ENCODE measurements at regions not wholly inside any gene's neighbourhood (a gene's known extent, or its start where the extent isn't known, plus 50 kb on each side); places are given as distances from the start of the nearest gene placed in this dataset.

DNA sequence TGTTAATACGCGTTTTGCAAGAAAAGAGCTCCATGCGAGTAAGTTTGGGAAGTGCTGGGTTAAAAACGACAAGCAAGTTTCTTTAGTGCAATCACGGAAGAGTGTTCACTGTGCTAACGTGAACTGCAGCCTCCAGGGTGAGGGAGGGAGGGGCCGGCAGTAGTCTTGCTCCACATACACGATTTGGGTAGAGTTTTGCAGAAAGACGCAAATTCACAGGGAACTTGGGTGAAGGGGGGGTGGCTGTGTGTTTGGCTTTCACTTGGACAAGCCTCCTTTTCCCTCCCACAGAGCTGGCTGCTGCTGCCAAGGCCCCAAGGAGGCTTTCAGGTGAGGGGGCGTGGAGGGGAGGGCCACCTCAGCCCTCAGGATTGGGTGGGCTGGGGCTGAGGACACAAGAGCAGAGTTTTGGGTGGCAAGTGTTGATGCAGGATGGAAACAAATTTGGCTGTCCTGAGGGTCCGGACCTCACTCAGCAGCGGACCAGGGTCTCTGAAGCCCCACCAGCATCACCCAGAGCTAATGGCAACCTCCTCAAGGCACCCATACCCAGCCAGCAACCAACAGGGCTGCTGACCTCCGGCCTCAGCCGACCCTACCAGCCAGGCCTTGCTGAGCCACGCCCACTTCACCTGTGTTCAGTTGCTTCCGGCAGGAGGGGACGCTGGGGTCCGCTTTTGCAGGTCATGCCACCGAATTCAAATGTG, 204.5 kb downstream of the ERMARD start:
- no peaks in the 10 kb centered on the region for H3K9me3 ChIP-seq (ENCODE audit: control insufficient read depth, insufficient read depth, low read depth, low read length)
- H3K27me3 ChIP-seq (ENCODE audit: control insufficient read depth, insufficient read depth, low read length): no peaks in the 10 kb centered on the region
- no peak overlapping the region for H3K27ac ChIP-seq (ENCODE audit: low read depth, low read length)
- peaks cover 8% of the 10 kb centered on the region; the same call in 1 of the 2 replicates for H3K4me1 ChIP-seq (ENCODE audit: control insufficient read depth, insufficient read depth, low read length)
- no peak overlapping the region for H3K4me3 ChIP-seq (ENCODE audit: low read depth, low read length)
- no peaks in the 10 kb centered on the region for H3K36me3 ChIP-seq (ENCODE audit: control insufficient read depth, insufficient read depth, low read length)
- no peak overlapping the region for H3K9ac ChIP-seq (ENCODE audit: low read length)

DNA sequence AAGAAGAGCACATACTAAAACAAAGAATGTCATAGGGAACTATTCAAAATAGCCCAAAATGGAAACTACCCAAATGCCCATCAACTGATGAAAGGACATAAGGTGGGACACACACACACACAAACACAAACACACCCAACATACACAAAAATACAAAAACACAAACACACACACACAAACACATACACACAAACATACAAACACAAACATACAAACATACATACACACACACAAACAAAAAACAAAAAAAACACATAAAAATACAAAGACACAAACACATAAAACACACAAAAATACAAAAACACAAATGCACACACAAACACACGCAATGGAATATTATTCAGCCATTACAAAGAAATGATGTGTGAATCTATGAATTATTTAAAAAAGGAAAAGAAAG, 203.6 kb downstream of the ERMARD start:
- Histone ChIP-seq H3K27ac (ENCODE audit: low read depth, low read length) (no peak overlapping the region), H3K27me3 (ENCODE audit: control insufficient read depth, insufficient read depth, low read length) (no peaks in the 10 kb centered on the region), H3K36me3 (ENCODE audit: control insufficient read depth, insufficient read depth, low read length) (no peaks in the 10 kb centered on the region), H3K9ac (ENCODE audit: low read length) (no peak overlapping the region), H3K4me3 (ENCODE audit: low read depth, low read length) (no peak overlapping the region), H3K4me1 (ENCODE audit: control insufficient read depth, insufficient read depth, low read length) (peaks cover 8% of the 10 kb centered on the region; the same call in 1 of the 2 replicates), H3K9me3 (ENCODE audit: control insufficient read depth, insufficient read depth, low read depth, low read length) (no peaks in the 10 kb centered on the region)

DNA sequence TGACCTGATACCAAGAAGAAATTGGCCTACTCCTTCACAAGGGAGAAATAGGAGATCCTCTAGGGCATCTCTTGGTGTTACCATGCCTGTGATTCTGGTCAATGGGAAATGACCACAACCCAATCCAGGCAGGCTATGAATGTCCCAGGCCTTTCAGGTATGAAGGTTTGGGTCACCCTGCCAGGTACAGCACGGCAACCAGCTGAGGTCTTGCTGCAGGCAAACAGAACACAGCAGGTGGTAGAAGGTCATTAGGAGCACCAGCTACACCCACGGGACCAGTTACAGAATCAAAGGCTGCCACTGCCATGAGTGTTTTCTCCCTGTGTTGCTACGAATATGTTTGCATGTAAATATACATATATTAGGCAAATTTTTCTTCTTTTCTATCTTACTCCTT, 202.3 kb downstream of the ERMARD start:
- Histone ChIP-seq H3K27me3 (ENCODE audit: control insufficient read depth, insufficient read depth, low read length) (no peaks in the 10 kb centered on the region), H3K4me1 (ENCODE audit: control insufficient read depth, insufficient read depth, low read length) (peaks cover 8% of the 10 kb centered on the region; the same call in 1 of the 2 replicates), H3K27ac (ENCODE audit: low read depth, low read length) (no peak overlapping the region), H3K9ac (ENCODE audit: low read length) (no peak overlapping the region), H3K36me3 (ENCODE audit: control insufficient read depth, insufficient read depth, low read length) (no peaks in the 10 kb centered on the region), H3K4me3 (ENCODE audit: low read depth, low read length) (no peak overlapping the region), H3K9me3 (ENCODE audit: control insufficient read depth, insufficient read depth, low read depth, low read length) (no peaks in the 10 kb centered on the region)

- Histone ChIP-seq H3K27me3 (ENCODE audit: control insufficient read depth, insufficient read depth, low read length) (no peaks in the 10 kb centered on the region), H3K9ac (ENCODE audit: low read length) (no peak overlapping the region), H3K4me3 (ENCODE audit: low read depth, low read length) (no peak overlapping the region), H3K9me3 (ENCODE audit: control insufficient read depth, insufficient read depth, low read depth, low read length) (no peaks in the 10 kb centered on the region), H3K36me3 (ENCODE audit: control insufficient read depth, insufficient read depth, low read length) (no peaks in the 10 kb centered on the region), H3K4me1 (ENCODE audit: control insufficient read depth, insufficient read depth, low read length) (peaks cover 4% of the 10 kb centered on the region; the same call in 1 of the 2 replicates), H3K27ac (ENCODE audit: low read depth, low read length) (no peak overlapping the region)
Measured at GRCh38 chr6:169950558-169950957, 199.1 kb downstream of the ERMARD start.

DNA sequence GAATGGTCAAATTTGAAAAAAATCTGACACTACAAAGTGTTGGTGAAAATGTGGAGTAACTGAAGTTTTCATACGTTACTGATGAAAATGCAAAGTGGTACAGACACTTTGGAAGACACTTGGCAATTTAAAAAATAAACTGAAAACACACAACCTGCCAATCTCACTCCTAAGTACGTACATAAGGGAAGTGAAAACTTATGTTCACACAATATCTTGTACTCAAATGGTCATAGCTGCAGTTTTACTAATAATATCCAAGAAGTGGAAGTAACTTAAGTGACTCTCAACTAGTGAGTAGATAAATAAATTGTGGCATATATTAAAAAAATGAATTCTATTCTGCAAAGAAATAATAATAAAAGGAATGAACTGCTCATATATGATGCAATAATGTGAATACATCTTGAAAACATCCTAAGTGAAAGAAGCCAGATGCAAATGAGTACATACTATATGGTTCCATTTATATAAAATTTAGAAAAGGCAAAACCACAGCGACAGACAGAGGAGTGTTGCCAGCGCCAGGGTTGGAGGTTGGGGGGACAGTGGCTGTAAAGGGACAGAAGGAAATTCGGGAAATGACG, 198.2 kb downstream of the ERMARD start:
- no peaks in the 10 kb centered on the region for H3K9me3 ChIP-seq (ENCODE audit: control insufficient read depth, insufficient read depth, low read depth, low read length)
- H3K27ac ChIP-seq (ENCODE audit: low read depth, low read length): no peak overlapping the region
- H3K27me3 ChIP-seq (ENCODE audit: control insufficient read depth, insufficient read depth, low read length): no peaks in the 10 kb centered on the region
- no peak overlapping the region for H3K4me3 ChIP-seq (ENCODE audit: low read depth, low read length)
- no peaks in the 10 kb centered on the region for H3K36me3 ChIP-seq (ENCODE audit: control insufficient read depth, insufficient read depth, low read length)
- no peaks in the 10 kb centered on the region for H3K4me1 ChIP-seq (ENCODE audit: control insufficient read depth, insufficient read depth, low read length)
- H3K9ac ChIP-seq (ENCODE audit: low read length): no peak overlapping the region

- no peaks in the 10 kb centered on the region for H3K36me3 ChIP-seq (ENCODE audit: control insufficient read depth, insufficient read depth, low read length)
- no peak overlapping the region for H3K27ac ChIP-seq (ENCODE audit: low read depth, low read length)
- H3K27me3 ChIP-seq (ENCODE audit: control insufficient read depth, insufficient read depth, low read length): peaks cover 13% of the 10 kb centered on the region; the same call in 1 of the 2 replicates
- H3K4me1 ChIP-seq (ENCODE audit: control insufficient read depth, insufficient read depth, low read length): no peaks in the 10 kb centered on the region
- no peak overlapping the region for H3K9ac ChIP-seq (ENCODE audit: low read length)
- H3K9me3 ChIP-seq (ENCODE audit: control insufficient read depth, insufficient read depth, low read depth, low read length): no peaks in the 10 kb centered on the region
- H3K4me3 ChIP-seq (ENCODE audit: low read depth, low read length): no peak overlapping the region
Measured at GRCh38 chr6:169946971-169947370, 195.5 kb downstream of the ERMARD start.

GRCh38 chr6:169945117-169945516, 193.7 kb downstream of the ERMARD start:
- Histone ChIP-seq H3K27me3 (ENCODE audit: control insufficient read depth, insufficient read depth, low read length) (peaks cover 30% of the 10 kb centered on the region; the same call in 1 of the 2 replicates), H3K27ac (ENCODE audit: low read depth, low read length) (no peak overlapping the region), H3K9me3 (ENCODE audit: control insufficient read depth, insufficient read depth, low read depth, low read length) (no peaks in the 10 kb centered on the region), H3K36me3 (ENCODE audit: control insufficient read depth, insufficient read depth, low read length) (no peaks in the 10 kb centered on the region), H3K4me1 (ENCODE audit: control insufficient read depth, insufficient read depth, low read length) (no peaks in the 10 kb centered on the region), H3K9ac (ENCODE audit: low read length) (no peak overlapping the region), H3K4me3 (ENCODE audit: low read depth, low read length) (no peak overlapping the region)

GRCh38 chr6:169944415-169944814, 193.0 kb downstream of the ERMARD start:
- H3K9ac ChIP-seq (ENCODE audit: low read length): no peak overlapping the region
- H3K9me3 ChIP-seq (ENCODE audit: control insufficient read depth, insufficient read depth, low read depth, low read length): no peaks in the 10 kb centered on the region
- H3K4me3 ChIP-seq (ENCODE audit: low read depth, low read length): no peak overlapping the region
- H3K27me3 ChIP-seq (ENCODE audit: control insufficient read depth, insufficient read depth, low read length): peaks cover 37% of the 10 kb centered on the region
- H3K36me3 ChIP-seq (ENCODE audit: control insufficient read depth, insufficient read depth, low read length): no peaks in the 10 kb centered on the region
- no peak overlapping the region for H3K27ac ChIP-seq (ENCODE audit: low read depth, low read length)
- H3K4me1 ChIP-seq (ENCODE audit: control insufficient read depth, insufficient read depth, low read length): no peaks in the 10 kb centered on the region

DNA sequence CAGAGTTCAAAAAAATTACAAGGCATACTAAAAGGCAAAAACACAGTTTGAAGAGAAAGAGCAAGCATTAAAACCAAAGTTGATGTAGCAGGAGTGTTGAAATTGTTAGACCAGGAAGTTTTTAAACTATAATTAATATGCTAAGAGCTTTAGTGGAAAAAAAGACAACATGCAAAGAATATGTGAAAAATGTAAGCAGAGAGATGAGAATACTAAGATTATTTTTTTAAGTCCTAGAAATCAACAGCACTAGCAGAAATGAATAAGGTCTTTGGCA, 192.6 kb downstream of the ERMARD start:
- H3K27ac ChIP-seq (ENCODE audit: low read depth, low read length): no peak overlapping the region
- no peaks in the 10 kb centered on the region for H3K9me3 ChIP-seq (ENCODE audit: control insufficient read depth, insufficient read depth, low read depth, low read length)
- H3K36me3 ChIP-seq (ENCODE audit: control insufficient read depth, insufficient read depth, low read length): no peaks in the 10 kb centered on the region
- no peak overlapping the region for H3K4me3 ChIP-seq (ENCODE audit: low read depth, low read length)
- no peaks in the 10 kb centered on the region for H3K4me1 ChIP-seq (ENCODE audit: control insufficient read depth, insufficient read depth, low read length)
- peaks cover 41% of the 10 kb centered on the region for H3K27me3 ChIP-seq (ENCODE audit: control insufficient read depth, insufficient read depth, low read length)
- H3K9ac ChIP-seq (ENCODE audit: low read length): no peak overlapping the region

DNA sequence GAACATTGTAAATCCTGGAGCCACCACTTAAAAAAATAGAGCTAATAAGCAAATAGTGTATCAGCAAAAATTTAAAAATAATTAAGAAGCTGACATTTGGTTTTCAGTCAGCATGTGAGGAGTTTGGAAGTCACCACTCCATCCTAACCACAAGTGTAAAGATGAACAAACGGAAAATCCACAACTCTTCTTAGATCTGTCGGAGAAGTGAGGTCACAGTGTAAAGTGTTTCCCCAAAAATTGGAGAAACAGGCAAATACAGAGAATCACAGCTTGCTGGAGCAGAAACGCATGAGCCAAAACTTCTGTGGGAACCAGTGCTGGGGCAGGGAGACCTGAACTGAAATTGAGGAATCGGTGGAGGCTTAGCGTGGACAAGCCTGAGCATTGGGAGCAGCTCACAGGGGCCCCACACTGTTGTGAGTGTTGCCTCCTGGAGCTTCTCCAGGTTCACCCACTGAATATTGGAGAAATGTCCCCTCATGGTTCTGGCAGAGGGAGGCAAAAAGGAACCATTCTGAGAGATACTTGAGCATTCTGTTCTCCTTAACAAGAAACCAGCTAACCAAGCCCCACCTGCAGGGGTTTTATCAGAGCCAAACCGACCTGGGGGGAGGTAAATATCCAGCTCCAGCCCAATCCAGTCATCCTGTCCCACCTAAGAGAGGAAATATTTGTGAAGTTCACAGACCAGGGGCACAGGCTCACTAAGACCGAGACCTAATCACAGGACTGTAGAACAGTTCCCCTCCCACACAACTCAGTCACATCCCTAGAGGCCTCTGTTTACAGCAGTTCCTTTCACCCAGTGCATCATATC, 192.0 kb downstream of the ERMARD start:
- Histone ChIP-seq H3K9me3 (ENCODE audit: control insufficient read depth, insufficient read depth, low read depth, low read length) (no peaks in the 10 kb centered on the region), H3K4me3 (ENCODE audit: low read depth, low read length) (no peak overlapping the region), H3K4me1 (ENCODE audit: control insufficient read depth, insufficient read depth, low read length) (no peaks in the 10 kb centered on the region), H3K27ac (ENCODE audit: low read depth, low read length) (no peak overlapping the region), H3K27me3 (ENCODE audit: control insufficient read depth, insufficient read depth, low read length) (peaks cover 47% of the 10 kb centered on the region), H3K36me3 (ENCODE audit: control insufficient read depth, insufficient read depth, low read length) (no peaks in the 10 kb centered on the region), H3K9ac (ENCODE audit: low read length) (no peak overlapping the region)

GRCh38 chr6:169942173-169942572, 190.8 kb downstream of the ERMARD start:
- no peaks in the 10 kb centered on the region for H3K9me3 ChIP-seq (ENCODE audit: control insufficient read depth, insufficient read depth, low read depth, low read length)
- H3K4me3 ChIP-seq (ENCODE audit: low read depth, low read length): no peak overlapping the region
- H3K27ac ChIP-seq (ENCODE audit: low read depth, low read length): no peak overlapping the region
- H3K36me3 ChIP-seq (ENCODE audit: control insufficient read depth, insufficient read depth, low read length): no peaks in the 10 kb centered on the region
- no peaks in the 10 kb centered on the region for H3K4me1 ChIP-seq (ENCODE audit: control insufficient read depth, insufficient read depth, low read length)
- no peak overlapping the region for H3K9ac ChIP-seq (ENCODE audit: low read length)
- H3K27me3 ChIP-seq (ENCODE audit: control insufficient read depth, insufficient read depth, low read length): peaks cover 59% of the 10 kb centered on the region
